22Rv1 (cell line): ENCODE measurements at regions not wholly inside any gene's neighbourhood (a gene's known extent, or its start where the extent isn't known, plus 50 kb on each side); places are given as distances from the start of the nearest gene placed in this dataset.

Experiments used
- CTCF ChIP-seq: fragments of 450-650 bp; IDR thresholded peaks from 2 replicates; pipeline ENCODE4 v1.5.1; 2017; ENCODE audit warnings: mild to moderate bottlenecking
- ZFX ChIP-seq: fragments of 450-650 bp; IDR thresholded peaks from 2 replicates; pipeline ENCODE4 v1.6.1; 2017; ENCODE audit warnings: antibody characterized with exemption, borderline replicate concordance

GRCh38 chr4:25486171-25486570, 109.1 kb downstream of the ANAPC4 start:
- TF ChIP-seq CTCF: no peak
- no peak for TF ChIP-seq ZFX
